ENCODE measurements at regions not wholly inside any gene's neighbourhood (a gene's known extent, or its start where the extent isn't known, plus 50 kb on each side); places are given as distances from the start of the nearest gene placed in this dataset.
"Not testable (repeated sequence)": the region's sequence is repeated elsewhere in the genome, so short reads cannot be mapped to it uniquely, and the experiment has no call there.

- DNase-seq (ENCODE audit: low read depth), result no peak
Measured at GRCh38 chr20:47897461-47897860, 112.2 kb upstream of the SULF2 start.

DNA sequence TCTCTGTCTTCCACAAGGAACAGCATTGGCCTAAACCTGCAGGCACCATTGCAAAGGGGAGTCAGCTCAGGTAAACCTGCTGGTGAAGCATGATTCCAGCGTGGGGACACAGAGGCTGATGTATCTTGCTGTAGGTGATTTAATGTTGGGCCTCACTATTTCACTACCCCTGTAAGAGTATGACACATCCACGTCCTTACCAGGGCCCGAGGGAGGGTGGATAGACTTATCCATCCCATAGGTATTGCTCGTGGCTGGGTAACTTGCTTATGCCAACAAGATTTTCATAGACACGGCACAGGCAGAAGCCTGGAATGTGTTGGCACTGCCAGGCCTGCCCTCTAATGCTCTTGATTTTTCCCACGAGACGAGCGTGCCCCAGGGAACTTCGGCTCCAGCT is 107.4 kb upstream of the SULF2 start:
- DNase-seq (ENCODE audit: low read depth), result not testable (repeated sequence)

- not testable (repeated sequence) for DNase-seq (ENCODE audit: low read depth)
Measured at GRCh38 chr20:47890708-47891107, 105.4 kb upstream of the SULF2 start.

DNA sequence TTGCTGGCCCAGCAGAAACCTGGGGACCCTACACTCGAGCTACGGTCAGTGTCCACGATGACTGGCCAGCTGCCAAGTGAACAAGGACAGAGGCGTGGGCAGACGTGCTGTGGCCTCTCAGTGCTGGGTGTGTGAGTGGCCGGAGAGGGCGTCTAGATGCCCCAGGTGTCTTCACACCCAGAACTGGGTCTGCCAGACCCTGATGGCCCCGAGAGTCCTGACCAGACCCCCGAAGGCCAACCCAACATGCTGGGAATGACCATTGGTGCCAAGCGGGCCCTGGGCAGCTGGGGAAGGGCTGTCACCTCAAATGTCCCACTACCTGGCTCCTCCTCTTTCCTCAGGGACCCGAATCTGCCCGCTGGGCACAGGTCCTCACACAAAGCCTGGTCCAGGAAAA is 104.5 kb upstream of the SULF2 start:
- DNase-seq (ENCODE audit: low read depth), result not testable (repeated sequence)

DNA sequence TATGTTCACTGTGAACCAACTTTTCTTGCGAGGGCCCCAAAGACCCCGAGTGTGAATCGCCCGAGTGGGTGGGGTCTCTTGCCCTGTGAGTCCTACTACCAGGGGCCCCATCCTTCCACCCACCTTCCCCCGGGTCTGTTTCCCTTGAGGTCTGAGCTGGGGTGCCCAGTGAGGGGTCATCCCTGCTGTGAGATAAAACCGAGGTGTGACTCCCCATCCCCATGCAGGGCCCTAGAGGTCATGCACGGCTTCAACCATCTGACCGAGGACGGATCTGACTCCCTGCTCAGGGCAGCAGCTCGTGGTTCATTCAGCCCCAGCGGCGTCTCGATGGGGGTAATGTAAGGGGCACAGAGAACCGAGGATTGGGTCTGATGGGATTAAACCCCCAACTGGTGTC is 103.1 kb upstream of the SULF2 start:
- no peak for DNase-seq (ENCODE audit: low read depth)

DNA sequence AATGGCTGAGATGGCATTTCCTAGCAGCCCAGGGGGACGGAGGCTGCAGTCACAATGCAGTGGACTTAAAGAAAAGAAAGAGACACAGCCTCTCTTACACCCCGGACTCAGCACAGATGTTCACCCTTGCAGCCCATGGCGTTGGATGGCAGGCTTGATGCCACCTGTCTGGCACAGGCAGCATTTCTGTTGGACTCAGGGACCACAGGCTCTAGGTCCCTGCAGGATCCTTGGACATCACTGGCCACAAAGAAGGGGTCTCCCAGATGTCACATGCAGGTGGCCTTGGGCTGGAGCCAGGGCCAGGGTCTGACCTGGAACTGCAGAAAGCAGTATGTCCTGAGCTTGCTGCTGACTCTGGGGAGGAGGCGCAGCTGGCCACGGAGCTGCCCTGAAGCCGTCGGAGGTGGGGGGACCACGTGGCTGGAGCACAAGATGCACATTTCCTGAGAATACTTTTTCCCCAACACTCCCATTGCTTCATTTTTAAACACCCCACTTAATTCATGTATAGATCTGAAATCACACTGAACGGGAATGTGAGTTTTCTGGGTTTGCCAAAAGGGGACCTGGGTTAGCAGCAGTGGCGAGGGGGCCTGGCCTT is 102.3 kb upstream of the SULF2 start:
- DNase-seq (ENCODE audit: low read depth), result no peak

DNA sequence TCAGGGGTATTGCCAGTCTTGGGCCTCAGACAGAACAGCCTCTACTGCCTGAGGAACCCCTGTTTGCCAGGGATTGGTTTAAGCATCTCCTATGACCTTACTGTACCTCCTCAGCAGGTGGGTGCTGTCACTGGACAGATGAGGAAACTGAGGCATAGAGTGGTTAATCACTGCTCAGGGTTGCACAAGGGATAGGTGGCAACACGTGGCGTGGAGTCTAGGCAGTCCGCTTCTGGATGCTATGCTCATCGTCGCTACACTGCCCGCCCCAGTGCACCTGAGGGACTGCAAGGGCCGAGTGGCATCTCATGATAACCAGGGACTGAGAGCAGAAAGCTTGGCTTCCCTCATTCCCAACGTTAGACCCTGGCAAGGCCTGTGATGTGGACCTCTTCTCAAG is 101.8 kb upstream of the SULF2 start:
- DNase-seq (ENCODE audit: low read depth), result no peak

- DNase-seq (ENCODE audit: low read depth), result no peak
Measured at GRCh38 chr20:47886454-47887041, 101.3 kb upstream of the SULF2 start.

DNA sequence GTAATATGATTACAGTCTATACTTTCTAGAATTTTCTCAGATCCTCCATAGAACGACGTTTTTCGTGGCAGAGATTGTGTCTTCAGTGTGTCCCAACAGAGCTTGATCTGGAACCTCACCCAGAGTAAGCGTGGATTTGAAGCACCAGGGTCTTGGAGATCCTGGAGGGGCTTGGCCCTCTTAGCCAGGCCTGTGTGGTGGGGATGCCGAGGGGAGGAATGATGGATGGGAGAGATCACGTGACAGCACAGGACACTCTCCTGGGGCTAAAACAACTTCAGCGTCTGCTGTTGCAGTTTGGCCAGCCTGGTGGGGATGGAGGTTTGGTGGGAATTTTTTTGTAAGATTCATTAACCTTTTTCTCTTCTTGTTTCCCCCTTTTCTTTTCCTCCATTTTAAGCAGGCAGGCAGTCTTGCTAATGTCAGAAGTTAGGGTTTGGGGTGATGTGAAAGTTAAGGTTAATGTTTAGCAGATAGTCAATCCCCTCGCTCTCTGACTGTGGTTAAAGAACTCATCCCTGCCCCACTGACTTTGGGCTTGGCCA is 100.7 kb upstream of the SULF2 start:
- no peak for DNase-seq (ENCODE audit: low read depth)

- not testable (repeated sequence) for DNase-seq (ENCODE audit: low read depth)
Measured at GRCh38 chr20:47883940-47884339, 98.7 kb upstream of the SULF2 start.

DNA sequence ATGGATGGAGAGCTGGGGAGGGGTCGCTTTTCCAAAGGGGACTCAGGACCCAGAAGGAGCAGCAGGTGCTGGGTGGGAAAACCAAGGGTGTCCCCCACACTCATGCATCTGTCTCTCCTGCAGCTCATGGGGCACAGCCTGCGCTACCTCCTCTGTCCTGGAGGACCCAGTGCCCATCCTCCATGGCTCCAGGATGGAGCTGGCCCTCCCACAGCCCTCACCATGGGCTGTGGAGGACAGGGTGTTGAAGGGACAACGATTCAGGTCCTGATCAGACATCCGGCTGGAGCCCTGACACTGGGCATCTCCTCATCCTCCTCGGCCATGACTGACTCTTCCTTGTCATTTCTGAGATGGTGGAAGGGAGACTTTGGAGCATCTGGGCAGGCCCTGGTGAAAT is 97.9 kb upstream of the SULF2 start:
- DNase-seq (ENCODE audit: low read depth), result no peak

DNA sequence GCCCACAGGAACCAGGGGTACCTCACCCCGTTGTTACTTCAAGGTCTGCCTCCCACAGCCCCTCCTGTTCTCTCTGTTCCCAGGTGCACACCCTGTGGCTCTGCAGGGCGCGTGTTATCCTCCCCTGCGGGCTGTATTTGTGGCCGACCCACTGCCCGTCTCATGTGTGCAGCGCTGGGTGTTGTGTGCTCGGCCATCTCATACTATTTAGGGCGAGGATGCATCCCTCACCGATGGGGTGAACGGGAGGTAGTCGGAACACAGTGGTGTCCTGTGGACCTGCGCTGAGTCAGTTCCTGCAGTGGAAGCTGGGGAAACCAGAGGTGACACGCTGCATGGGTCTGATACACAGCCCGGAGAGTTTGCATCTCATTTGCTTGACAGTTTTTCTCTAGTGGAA is 94.5 kb upstream of the SULF2 start:
- DNase-seq (ENCODE audit: low read depth), result no peak

- DNase-seq (ENCODE audit: low read depth), result no peak
Measured at GRCh38 chr20:47878601-47879027, 93.3 kb upstream of the SULF2 start.

- DNase-seq (ENCODE audit: low read depth), result no peak
Measured at GRCh38 chr20:47876311-47877088, 91.2 kb upstream of the SULF2 start.

- DNase-seq (ENCODE audit: low read depth), result no peak
Measured at GRCh38 chr20:47875297-47876025, 90.2 kb upstream of the SULF2 start.

DNA sequence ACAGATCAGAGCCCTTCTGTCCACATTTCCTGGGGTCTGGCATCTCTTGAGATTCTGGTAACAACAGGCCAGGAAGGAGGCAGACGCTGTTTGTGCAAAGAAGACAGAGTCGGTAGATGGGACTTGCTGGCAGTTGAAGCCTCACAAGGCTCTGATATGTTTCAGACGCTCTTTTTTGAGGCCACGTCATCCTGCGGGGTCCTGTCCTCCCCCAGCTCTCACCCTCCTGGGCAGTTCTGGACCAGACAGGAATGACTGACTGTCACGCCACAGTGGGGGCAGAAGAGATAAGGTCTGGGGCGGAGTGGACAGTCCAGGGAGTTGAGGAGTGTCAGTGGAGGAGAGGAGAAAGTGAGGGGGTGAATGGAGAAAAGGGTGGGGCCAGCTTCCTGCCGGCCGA is 87.1 kb upstream of the SULF2 start:
- no peak for DNase-seq (ENCODE audit: low read depth)

DNA sequence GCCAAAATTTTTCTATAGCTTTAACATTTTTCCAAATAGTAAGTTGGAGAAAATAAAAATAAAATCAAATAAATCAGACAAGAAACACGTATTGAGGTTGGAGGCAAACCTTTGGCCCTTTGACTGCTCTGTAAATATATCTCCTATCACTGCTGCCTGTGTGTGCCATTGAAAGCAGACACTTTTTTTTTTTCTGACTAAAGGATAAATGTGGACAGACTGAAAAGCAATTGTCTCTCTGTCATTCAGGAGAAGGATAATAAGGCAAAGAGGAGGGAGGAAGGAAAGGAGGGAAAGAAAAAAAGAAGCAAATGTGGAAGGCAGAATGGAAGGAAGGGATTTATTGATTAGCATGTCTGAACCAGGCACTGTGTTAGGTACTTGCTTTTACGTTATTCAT is 85.2 kb upstream of the SULF2 start:
- DNase-seq (ENCODE audit: low read depth), result no peak

GRCh38 chr20:47868744-47869143 is 83.5 kb upstream of the SULF2 start:
- DNase-seq (ENCODE audit: low read depth), result no peak

GRCh38 chr20:47868236-47868635 is 83.0 kb upstream of the SULF2 start:
- no peak for DNase-seq (ENCODE audit: low read depth)

GRCh38 chr20:47867831-47868230 is 82.5 kb upstream of the SULF2 start:
- no peak for DNase-seq (ENCODE audit: low read depth)

DNA sequence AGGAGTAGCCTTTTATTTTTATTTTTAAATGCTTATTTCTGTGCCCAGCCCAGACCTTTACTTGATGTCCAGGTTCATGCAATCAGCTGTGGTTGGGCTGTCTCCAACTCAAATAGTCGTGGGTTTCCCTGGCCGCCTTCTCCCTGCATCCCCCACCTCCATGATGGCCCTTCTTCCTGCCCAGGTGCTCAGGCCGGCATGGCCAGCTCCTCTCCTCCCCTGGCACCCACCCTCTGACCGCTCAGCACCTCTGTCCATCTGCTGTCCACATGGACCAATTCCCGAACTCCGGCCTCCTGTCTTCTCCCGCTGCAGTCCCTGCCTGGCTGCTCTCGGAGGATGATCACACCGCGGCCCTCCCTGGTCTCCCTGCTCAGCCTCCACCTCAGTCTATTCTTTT is 81.2 kb upstream of the SULF2 start:
- DNase-seq (ENCODE audit: low read depth), result no peak

DNA sequence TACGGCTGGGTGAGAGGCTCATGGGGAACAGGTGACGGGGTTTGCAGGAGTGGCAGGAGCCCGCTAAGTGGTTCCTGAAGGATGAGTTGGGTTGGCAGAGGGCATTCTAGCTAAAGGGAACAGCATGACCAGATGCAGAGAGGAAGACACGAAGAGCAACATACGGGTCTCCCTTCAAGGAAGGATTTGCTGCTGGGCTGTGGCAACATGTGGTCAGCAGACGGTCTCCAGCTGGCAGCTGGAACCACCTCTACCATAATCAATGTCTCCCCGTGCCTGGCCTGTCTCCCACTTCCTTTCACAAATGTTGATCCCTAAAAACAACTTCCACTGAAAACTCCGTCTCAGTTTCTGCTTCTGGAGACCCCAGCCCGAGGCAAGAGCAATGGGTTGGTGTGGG is 80.6 kb upstream of the SULF2 start:
- DNase-seq (ENCODE audit: low read depth), result no peak

DNA sequence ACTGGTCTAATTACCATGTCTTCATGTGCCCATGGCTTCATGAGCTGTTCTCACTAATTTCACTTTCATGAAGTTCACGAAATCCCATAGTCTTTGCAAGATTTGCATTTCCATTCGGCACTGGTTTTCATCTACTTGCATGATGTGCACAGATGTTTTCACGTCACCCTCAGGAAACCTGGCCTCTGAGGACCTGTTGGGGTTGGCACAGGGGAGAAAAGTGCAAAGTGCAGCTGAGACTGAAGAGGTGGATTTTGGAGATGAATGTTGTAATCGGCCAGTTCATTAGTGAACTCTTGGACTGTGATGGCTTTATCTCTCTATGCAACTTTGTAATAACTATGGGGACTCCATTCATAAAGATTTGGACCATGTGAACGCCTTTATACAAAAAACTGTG is 80.2 kb upstream of the SULF2 start:
- no peak for DNase-seq (ENCODE audit: low read depth)
